HFFc6 (cell line): ENCODE measurements at regions not wholly inside any gene's neighbourhood (a gene's known extent, or its start where the extent isn't known, plus 50 kb on each side); places are given as distances from the start of the nearest gene placed in this dataset.

Experiments
- DNase-seq: peaks from one replicate; pipeline ENCODE4 v3.0.0-alpha.2; 2018
- H3K27ac Mint-ChIP-seq: 2 replicates; pipeline ENCODE4 v1.8.0; 2020; ENCODE audit warnings: mild to moderate bottlenecking, mixed read lengths
- H3K27me3 Mint-ChIP-seq: 2 replicates; pipeline ENCODE4 v1.8.0; 2021; ENCODE audit warnings: mild to moderate bottlenecking, moderate library complexity, mixed read lengths; ENCODE audit not compliant: insufficient read depth
- H3K36me3 Mint-ChIP-seq: 2 replicates; pipeline ENCODE4 v1.8.0; 2021; ENCODE audit warnings: low read depth, mixed read lengths
- H3K4me1 Mint-ChIP-seq: 2 replicates; pipeline ENCODE4 v1.8.0; 2020; ENCODE audit warnings: low read depth, mixed read lengths
- H3K4me3 Mint-ChIP-seq: 2 replicates; pipeline ENCODE4 v1.8.0; 2020; ENCODE audit warnings: mild to moderate bottlenecking, moderate library complexity, mixed read lengths
- H3K9me3 Mint-ChIP-seq: 2 replicates; pipeline ENCODE4 v1.8.0; 2020; ENCODE audit warnings: mild to moderate bottlenecking, mixed read lengths
- TF ChIP-seq, protein P1 (sequence below): fragments of 200-600 bp; sonication (generic); IDR thresholded peaks from 2 replicates; pipeline ENCODE4 v1.5.0; 2021; ENCODE audit warnings: antibody characterized with exemption, mild to moderate bottlenecking

DNA sequence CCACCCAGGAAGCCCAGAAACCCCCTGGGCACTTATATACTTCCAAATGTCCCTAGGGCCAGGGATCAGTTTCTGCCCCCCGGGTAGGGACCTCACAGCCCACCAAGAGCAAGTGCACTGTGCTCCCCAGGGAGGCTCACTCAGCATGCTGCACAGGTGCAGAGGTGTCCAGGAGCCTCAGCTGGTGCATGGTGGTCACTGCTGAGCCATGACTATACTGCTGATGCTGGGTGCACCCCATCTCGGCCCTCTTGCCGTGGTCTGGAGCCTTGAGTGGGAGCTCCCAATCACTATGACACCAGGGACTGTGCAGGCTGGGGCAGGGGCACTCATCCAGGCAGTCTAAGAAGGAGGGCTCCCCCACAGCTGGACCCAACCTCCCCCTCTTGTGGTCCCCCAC is 617.8 kb upstream of the RAB6C start:
- H3K27me3 Mint-ChIP-seq, result no peaks in the 10 kb centered on the region
- no peak overlapping the region for H3K4me3 Mint-ChIP-seq

DNA sequence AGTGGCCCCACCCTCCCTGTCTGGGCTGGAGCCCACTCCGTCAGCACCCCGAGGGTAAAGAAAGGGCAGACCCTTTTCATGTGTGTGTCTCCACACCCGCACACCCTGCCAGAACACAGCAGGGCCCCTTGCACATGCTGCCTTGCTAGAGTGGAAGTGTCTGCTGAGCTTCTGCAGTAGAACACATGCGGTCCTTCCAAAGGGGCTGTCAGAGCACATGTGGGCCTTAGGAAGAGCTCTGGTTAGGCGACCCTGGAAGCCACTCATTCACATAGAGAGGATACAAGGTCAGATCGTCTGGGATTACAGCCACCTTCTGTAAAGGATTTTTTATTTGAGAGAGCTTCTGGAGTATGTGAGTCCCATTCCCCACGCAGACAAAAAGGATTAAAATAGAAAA is 613.2 kb upstream of the RAB6C start:
- Mint-ChIP-seq H3K27ac (no peak overlapping the region), H3K4me1 (no peaks in the 10 kb centered on the region), H3K9me3 (peaks cover 39% of the 10 kb centered on the region), H3K4me3 (no peak overlapping the region), H3K27me3 (no peaks in the 10 kb centered on the region), H3K36me3 (peaks cover 5% of the 10 kb centered on the region; the same call in 1 of the 2 replicates)
- no peak for DNase-seq
- TF ChIP-seq, protein P1, sequence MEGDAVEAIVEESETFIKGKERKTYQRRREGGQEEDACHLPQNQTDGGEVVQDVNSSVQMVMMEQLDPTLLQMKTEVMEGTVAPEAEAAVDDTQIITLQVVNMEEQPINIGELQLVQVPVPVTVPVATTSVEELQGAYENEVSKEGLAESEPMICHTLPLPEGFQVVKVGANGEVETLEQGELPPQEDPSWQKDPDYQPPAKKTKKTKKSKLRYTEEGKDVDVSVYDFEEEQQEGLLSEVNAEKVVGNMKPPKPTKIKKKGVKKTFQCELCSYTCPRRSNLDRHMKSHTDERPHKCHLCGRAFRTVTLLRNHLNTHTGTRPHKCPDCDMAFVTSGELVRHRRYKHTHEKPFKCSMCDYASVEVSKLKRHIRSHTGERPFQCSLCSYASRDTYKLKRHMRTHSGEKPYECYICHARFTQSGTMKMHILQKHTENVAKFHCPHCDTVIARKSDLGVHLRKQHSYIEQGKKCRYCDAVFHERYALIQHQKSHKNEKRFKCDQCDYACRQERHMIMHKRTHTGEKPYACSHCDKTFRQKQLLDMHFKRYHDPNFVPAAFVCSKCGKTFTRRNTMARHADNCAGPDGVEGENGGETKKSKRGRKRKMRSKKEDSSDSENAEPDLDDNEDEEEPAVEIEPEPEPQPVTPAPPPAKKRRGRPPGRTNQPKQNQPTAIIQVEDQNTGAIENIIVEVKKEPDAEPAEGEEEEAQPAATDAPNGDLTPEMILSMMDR, result no peak

More for the DNA sequence above, 617.8 kb upstream of the RAB6C start:
- TF ChIP-seq, protein P1, result no peak
- peaks cover 33% of the 10 kb centered on the region for H3K9me3 Mint-ChIP-seq
- no peak for DNase-seq
- H3K36me3 Mint-ChIP-seq, result peaks cover 5% of the 10 kb centered on the region; the same call in 1 of the 2 replicates
- no peaks in the 10 kb centered on the region for H3K4me1 Mint-ChIP-seq
- H3K27ac Mint-ChIP-seq, result no peak overlapping the region

DNA sequence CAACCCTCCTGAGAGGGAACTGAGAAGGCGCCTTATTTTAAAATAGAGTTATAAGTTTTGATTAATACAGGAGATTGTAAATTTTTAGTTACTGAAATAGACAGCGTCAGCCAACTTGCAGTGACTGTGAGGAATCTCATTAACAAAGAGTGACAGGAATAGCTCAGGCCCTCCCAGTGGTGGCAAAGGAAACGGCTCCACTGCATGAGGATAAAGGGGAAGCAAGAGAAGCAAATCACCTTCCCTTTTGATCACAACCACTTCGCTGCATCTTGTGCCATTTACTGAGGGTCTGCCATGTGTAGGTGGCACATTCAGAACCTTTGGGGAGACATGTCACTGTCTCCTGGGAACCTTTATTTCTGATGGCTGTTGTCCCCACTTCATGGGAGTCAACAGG is 612.4 kb upstream of the RAB6C start:
- TF ChIP-seq, protein P1, result no peak
- DNase-seq, result no peak
- H3K4me3 Mint-ChIP-seq, result no peak overlapping the region
- H3K27ac Mint-ChIP-seq, result no peak overlapping the region
- H3K9me3 Mint-ChIP-seq, result peaks cover 39% of the 10 kb centered on the region
- H3K27me3 Mint-ChIP-seq, result no peaks in the 10 kb centered on the region
- H3K4me1 Mint-ChIP-seq, result no peaks in the 10 kb centered on the region
- H3K36me3 Mint-ChIP-seq, result peaks cover 5% of the 10 kb centered on the region; the same call in 1 of the 2 replicates

DNA sequence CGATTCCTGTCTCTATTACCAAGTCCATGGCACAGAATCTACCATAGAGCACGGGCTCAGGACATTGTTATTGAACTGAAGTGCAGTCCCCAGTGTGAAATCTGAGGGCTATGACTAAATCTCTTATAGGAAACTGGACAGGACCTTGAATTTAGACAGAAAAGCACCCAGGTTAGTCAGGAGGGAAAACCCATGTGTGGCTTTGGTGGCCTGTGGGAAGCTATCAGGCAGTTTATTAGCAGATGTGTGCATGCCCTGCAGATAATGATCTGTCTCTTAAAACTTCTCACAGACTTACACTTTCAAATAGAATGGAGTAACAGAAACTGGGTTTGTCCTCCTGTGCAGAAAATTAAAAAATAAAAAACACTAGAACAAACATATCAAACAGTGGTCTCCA is 610.0 kb upstream of the RAB6C start:
- Mint-ChIP-seq H3K27ac (no peak overlapping the region), H3K27me3 (no peaks in the 10 kb centered on the region), H3K9me3 (peaks cover 49% of the 10 kb centered on the region), H3K4me1 (no peaks in the 10 kb centered on the region), H3K4me3 (no peak overlapping the region), H3K36me3 (peaks cover 5% of the 10 kb centered on the region; the same call in 1 of the 2 replicates)
- TF ChIP-seq, protein P1, result no peak
- DNase-seq, result no peak

DNA sequence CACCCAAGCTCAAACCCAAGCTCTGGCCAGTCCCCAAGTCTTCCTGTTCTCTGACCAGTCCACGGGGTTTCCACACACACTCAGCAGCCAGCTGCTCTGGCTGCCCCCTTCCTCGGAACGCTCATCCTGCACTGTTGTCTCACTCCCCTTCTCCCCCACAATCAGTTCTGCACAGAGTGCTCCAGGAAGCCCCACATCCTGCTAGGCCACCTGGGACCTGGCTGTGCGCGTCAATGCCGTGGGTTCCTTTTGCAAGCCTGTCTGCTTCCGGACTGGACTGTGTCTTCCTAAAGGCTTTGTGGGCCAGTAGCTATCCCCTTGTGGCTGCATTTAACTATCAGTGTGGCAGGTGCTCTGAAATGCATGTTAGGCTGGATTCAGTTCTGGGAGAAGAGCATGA is 605.0 kb upstream of the RAB6C start:
- TF ChIP-seq, protein P1, result no peak
- no peak for DNase-seq
- peaks cover 4% of the 10 kb centered on the region; the same call in 1 of the 2 replicates for H3K36me3 Mint-ChIP-seq
- H3K4me3 Mint-ChIP-seq, result no peak overlapping the region
- peaks cover 61% of the 10 kb centered on the region for H3K9me3 Mint-ChIP-seq
- H3K27me3 Mint-ChIP-seq, result no peaks in the 10 kb centered on the region; the same call in 1 of the 2 replicates
- no peak overlapping the region for H3K27ac Mint-ChIP-seq
- H3K4me1 Mint-ChIP-seq, result no peaks in the 10 kb centered on the region
